ENCODE measurements at regions not wholly inside any gene's neighbourhood (a gene's known extent, or its start where the extent isn't known, plus 50 kb on each side); places are given as distances from the start of the nearest gene placed in this dataset.

DNA sequence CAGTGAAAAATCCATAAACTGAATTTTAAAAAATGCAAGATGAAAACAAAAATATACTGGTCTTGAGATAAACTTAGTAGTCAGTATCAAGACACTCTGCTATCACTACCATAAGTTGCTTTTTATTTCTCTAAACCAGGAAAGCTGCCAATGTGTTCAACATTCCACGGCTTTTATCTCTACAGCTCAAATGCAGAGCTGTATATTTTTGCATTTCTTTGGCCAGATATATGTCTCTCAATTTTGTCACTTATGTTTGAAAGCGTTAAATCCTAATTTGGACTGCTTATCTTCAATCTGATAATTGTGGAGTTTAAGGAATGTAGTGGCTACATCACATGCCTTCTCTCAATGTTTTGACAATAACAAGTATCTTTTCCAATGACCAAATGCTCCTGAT, 609.5 kb downstream of the EPHA4 start:
- intact Hi-C loops (cut with DNase I), result no loop called here
- no peak for TF ChIP-seq CTCF (IDR thresholded peaks at IDR 0.05)
- TF ChIP-seq POLR2A (IDR thresholded peaks at IDR 0.05), result no peak
- no peak for TF ChIP-seq EP300 (IDR thresholded peaks at IDR 0.05)
- peaks cover 5% of the 10 kb centered on the region for H3K4me1 ChIP-seq (ENCODE audit: insufficient read depth)
- no peak overlapping the region for H3K27ac ChIP-seq
- WGBS, 3 donors, result 11 to 22% (median 20%) methylated on average over 2 of the region's 2 CpGs
- H3K4me3 ChIP-seq, result no peak overlapping the region
- no peak for DNase-seq
- no peaks in the 10 kb centered on the region for H3K27me3 ChIP-seq
- no peaks in the 10 kb centered on the region for H3K36me3 ChIP-seq
- no peaks in the 10 kb centered on the region for H3K9me3 ChIP-seq

- intact Hi-C loops (cut with DNase I), result no loop called here
- H3K4me3 ChIP-seq, result no peak overlapping the region
- H3K27ac ChIP-seq, result no peak overlapping the region
- no peaks in the 10 kb centered on the region for H3K36me3 ChIP-seq
- DNase-seq, result no peak
- TF ChIP-seq EP300 (IDR thresholded peaks at IDR 0.05) (no peak), CTCF (IDR thresholded peaks at IDR 0.05) (no peak), POLR2A (IDR thresholded peaks at IDR 0.05) (no peak)
- peaks cover 5% of the 10 kb centered on the region for H3K4me1 ChIP-seq (ENCODE audit: insufficient read depth)
- H3K9me3 ChIP-seq, result no peaks in the 10 kb centered on the region
- H3K27me3 ChIP-seq, result no peaks in the 10 kb centered on the region
These were observed 609.0 kb downstream of the EPHA4 start for GRCh38 chr2:220963076-220963475.

GRCh38 chr2:220963930-220964329, 608.2 kb downstream of the EPHA4 start:
- no peak for DNase-seq
- H3K4me3 ChIP-seq, result no peak overlapping the region
- peaks cover 5% of the 10 kb centered on the region for H3K4me1 ChIP-seq (ENCODE audit: insufficient read depth)
- intact Hi-C loops (cut with DNase I), result no loop called here
- H3K27ac ChIP-seq, result no peak overlapping the region
- no peaks in the 10 kb centered on the region for H3K27me3 ChIP-seq
- H3K36me3 ChIP-seq, result no peaks in the 10 kb centered on the region
- TF ChIP-seq POLR2A (IDR thresholded peaks at IDR 0.05), result no peak
- 96 to 98% (median 97%) methylated on average over 3 of the region's 3 CpGs for WGBS, 3 donors
- H3K9me3 ChIP-seq, result no peaks in the 10 kb centered on the region

DNA sequence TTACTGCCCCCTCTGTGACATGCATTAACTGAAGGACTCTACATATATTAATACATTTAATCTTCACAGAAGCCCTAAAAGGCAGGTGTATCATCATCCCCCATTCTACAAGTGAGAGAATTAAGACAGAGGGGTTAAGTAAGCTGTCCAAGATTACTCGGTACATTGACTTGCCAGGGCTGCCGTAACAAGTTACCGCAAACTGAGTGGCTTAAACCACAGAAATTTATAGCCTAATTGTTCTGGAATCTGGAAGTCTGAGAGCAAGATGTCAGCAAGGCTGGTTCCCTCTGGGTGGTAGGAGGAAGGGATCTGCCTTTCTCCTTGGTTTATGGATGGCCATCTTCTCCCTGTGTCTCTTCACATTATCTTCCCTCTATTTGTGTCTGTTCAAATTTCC, 605.5 kb downstream of the EPHA4 start:
- TF ChIP-seq CTCF (IDR thresholded peaks at IDR 0.05) (no peak), POLR2A (IDR thresholded peaks at IDR 0.05) (no peak), EP300 (IDR thresholded peaks at IDR 0.05) (no peak)
- no peak for DNase-seq
- Histone ChIP-seq H3K36me3 (no peaks in the 10 kb centered on the region), H3K9me3 (no peaks in the 10 kb centered on the region), H3K27me3 (no peaks in the 10 kb centered on the region), H3K4me3 (no peak overlapping the region), H3K27ac (no peak overlapping the region), H3K4me1 (ENCODE audit: insufficient read depth) (no peaks in the 10 kb centered on the region)
- intact Hi-C loops (cut with DNase I), result no loop called here
- 51 to 74% (median 73%) methylated on average over 3 of the region's 3 CpGs for WGBS, 3 donors

GRCh38 chr2:220969348-220969747, 602.8 kb downstream of the EPHA4 start:
- no peak for DNase-seq
- Histone ChIP-seq H3K36me3 (no peaks in the 10 kb centered on the region), H3K27ac (no peak overlapping the region), H3K27me3 (no peaks in the 10 kb centered on the region), H3K4me3 (no peak overlapping the region), H3K9me3 (no peaks in the 10 kb centered on the region), H3K4me1 (ENCODE audit: insufficient read depth) (no peaks in the 10 kb centered on the region)
- intact Hi-C loops (cut with DNase I), result no loop called here
- no peak for TF ChIP-seq CTCF (IDR thresholded peaks at IDR 0.05)
- no peak for TF ChIP-seq POLR2A (IDR thresholded peaks at IDR 0.05)
- TF ChIP-seq EP300 (IDR thresholded peaks at IDR 0.05), result no peak
- 52 to 63% (median 59%) methylated on average over 3 of the region's 3 CpGs for WGBS, 3 donors
